ENCODE measurements at regions not wholly inside any gene's neighbourhood (a gene's known extent, or its start where the extent isn't known, plus 50 kb on each side); places are given as distances from the start of the nearest gene placed in this dataset.

DNA sequence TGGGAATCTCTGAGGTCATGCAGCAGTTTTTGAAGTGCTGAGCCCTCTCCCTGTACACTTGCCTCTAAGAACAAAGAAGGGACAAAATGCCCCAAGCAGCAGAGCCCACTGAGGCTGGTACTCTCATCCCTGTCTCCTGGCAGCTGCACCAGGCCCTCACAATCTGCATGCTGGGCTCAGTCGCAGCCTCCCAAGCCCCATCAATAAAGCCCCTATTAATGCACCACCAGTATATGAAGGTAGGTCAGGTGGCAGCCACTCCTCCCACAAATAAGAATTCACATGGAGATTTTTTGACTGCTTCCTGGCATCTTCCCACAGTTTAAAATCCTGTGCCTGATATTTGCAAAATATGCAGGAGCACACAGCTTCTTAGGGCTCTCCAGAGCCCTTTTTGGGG is 181.2 kb upstream of the PALMD start:
- TF ChIP-seq, protein P1, sequence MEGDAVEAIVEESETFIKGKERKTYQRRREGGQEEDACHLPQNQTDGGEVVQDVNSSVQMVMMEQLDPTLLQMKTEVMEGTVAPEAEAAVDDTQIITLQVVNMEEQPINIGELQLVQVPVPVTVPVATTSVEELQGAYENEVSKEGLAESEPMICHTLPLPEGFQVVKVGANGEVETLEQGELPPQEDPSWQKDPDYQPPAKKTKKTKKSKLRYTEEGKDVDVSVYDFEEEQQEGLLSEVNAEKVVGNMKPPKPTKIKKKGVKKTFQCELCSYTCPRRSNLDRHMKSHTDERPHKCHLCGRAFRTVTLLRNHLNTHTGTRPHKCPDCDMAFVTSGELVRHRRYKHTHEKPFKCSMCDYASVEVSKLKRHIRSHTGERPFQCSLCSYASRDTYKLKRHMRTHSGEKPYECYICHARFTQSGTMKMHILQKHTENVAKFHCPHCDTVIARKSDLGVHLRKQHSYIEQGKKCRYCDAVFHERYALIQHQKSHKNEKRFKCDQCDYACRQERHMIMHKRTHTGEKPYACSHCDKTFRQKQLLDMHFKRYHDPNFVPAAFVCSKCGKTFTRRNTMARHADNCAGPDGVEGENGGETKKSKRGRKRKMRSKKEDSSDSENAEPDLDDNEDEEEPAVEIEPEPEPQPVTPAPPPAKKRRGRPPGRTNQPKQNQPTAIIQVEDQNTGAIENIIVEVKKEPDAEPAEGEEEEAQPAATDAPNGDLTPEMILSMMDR (IDR thresholded peaks at IDR 0.05; ENCODE audit: low read depth, low read length), result no peak
- TF ChIP-seq POLR2A (IDR thresholded peaks at IDR 0.05; ENCODE audit: extremely low read depth, insufficient read length), result no peak
- TF ChIP-seq, protein P2, sequence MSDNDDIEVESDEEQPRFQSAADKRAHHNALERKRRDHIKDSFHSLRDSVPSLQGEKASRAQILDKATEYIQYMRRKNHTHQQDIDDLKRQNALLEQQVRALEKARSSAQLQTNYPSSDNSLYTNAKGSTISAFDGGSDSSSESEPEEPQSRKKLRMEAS (IDR thresholded peaks at IDR 0.05; ENCODE audit: low read depth, low read length), result no peak
